ENCODE measurements at regions not wholly inside any gene's neighbourhood (a gene's known extent, or its start where the extent isn't known, plus 50 kb on each side); places are given as distances from the start of the nearest gene placed in this dataset.
"Not testable (repeated sequence)": the region's sequence is repeated elsewhere in the genome, so short reads cannot be mapped to it uniquely, and the experiment has no call there.

- TF ChIP-seq POLR2AphosphoS5 (IDR thresholded peaks at IDR 0.05); CTCF (IDR thresholded peaks at IDR 0.05); POLR2A (IDR thresholded peaks at IDR 0.05; ENCODE audit: low read depth): not testable (repeated sequence)
Observed at GRCh38 chr10:33028515-33028914, 70.5 kb upstream of the ITGB1 start.

All from esophagus muscularis mucosa (tissue), 3 donors.